Lower leg skin (tissue), 3 donors: ENCODE measurements at regions not wholly inside any gene's neighbourhood (a gene's known extent, or its start where the extent isn't known, plus 50 kb on each side); places are given as distances from the start of the nearest gene placed in this dataset.

Source experiments
- POLR2A ChIP-seq, 2 donors: fragments of 450-650 bp; IDR thresholded peaks; one replicate each; pipeline ENCODE4 v1.6.1; 2016 to 2017; ENCODE audit warnings: antibody characterized with exemption in 2 of 2, mild to moderate bottlenecking in 1 of 2, moderate library complexity in 1 of 2
- TF ChIP-seq, protein P1 (sequence below), 3 donors: fragments of 450-650 bp; IDR thresholded peaks; one replicate each; pipeline ENCODE4 v1.5.1; 2016; ENCODE audit warnings: antibody characterized with exemption in 3 of 3, mild to moderate bottlenecking in 3 of 3, moderate library complexity in 2 of 3

DNA sequence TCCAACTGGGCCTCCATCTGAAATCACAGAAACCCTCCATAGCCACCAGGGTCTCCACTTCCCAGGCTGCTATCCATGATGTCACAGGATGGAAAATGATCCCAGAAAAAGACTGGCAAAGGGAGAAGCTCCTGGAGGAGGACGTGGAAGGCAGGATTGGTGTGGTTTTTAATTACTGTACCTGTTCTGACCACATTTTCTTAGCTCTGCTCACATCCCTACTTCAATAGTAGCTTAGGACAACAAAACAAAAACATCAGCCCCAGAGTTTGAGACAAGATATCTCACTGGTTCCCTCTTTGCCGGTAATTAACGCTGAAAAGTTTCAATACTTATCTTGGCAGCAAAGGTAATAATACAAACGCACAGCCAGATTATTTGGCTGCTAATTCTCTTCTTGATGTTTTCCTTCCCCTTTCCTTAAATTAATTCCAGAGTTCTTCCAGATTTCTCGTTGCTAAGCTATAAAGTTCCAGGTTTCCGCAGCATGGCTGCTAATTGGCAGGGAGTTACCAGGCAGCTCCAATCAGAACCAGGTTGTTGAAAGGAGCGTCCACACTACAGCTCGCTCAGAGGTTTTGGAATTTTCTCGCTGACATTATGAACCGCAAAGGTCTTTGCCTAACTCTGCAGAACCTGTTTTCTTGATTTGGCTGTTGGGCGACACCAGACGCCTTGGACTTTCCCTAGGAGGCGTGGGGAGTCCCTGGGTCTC is 263.4 kb downstream of the MRTFB start:
- no peak for TF ChIP-seq POLR2A (IDR thresholded peaks at IDR 0.05)
- TF ChIP-seq, protein P1, sequence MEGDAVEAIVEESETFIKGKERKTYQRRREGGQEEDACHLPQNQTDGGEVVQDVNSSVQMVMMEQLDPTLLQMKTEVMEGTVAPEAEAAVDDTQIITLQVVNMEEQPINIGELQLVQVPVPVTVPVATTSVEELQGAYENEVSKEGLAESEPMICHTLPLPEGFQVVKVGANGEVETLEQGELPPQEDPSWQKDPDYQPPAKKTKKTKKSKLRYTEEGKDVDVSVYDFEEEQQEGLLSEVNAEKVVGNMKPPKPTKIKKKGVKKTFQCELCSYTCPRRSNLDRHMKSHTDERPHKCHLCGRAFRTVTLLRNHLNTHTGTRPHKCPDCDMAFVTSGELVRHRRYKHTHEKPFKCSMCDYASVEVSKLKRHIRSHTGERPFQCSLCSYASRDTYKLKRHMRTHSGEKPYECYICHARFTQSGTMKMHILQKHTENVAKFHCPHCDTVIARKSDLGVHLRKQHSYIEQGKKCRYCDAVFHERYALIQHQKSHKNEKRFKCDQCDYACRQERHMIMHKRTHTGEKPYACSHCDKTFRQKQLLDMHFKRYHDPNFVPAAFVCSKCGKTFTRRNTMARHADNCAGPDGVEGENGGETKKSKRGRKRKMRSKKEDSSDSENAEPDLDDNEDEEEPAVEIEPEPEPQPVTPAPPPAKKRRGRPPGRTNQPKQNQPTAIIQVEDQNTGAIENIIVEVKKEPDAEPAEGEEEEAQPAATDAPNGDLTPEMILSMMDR (IDR thresholded peaks at IDR 0.05), result no peak
